ENCODE measurements at regions not wholly inside any gene's neighbourhood (a gene's known extent, or its start where the extent isn't known, plus 50 kb on each side); places are given as distances from the start of the nearest gene placed in this dataset.

DNA sequence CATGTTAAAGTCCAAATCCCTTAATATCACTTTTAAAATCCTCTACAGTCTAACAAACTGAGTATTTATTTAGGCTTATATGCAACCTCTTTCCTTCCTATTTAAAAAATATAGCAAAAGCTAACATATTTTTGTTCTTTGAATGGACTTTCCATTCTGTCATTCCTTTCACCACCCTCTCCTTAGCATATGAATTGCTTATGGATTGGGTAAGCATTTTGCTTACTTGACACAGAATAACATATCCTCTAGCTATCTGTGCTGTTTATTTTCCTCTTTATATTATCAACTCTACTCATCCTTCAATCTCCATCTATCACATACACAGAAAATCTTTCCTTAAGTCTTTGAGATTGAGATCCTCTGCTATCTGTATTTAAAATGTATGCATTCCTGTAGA lies 206.1 kb upstream of the NEIL3 start:
- H3K9ac ChIP-seq = no peak overlapping the region

DNA sequence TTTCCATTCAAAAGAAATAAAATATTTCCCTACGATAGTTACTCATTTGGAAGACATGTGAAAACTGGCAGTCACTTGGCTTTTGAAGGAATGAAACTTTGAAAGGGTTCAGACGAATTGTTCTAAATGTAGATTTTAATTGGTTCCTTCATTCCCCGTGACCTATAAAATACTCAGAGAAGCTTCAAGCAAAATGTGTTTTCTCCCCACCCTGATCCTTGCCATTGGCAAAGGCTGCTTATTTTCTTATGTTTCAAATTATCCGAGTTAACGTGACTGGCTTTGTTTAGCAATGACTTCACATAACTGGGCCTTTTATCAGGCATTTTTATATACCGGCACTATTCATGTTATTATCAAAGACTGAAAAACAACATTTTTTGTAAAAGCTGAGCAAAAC lies 204.1 kb upstream of the NEIL3 start:
- Histone ChIP-seq H3K36me3 (ENCODE audit: control insufficient read depth, insufficient read depth, low read length) (no peaks in the 10 kb centered on the region), H3K27me3 (ENCODE audit: control insufficient read depth, insufficient read depth, low read length) (no peaks in the 10 kb centered on the region), H3K9ac (no peak overlapping the region), H3K79me2 (no peaks in the 10 kb centered on the region), H3K27ac (no peak overlapping the region), H3K9me3 (ENCODE audit: control insufficient read depth, low read length) (no peaks in the 10 kb centered on the region), H3K4me3 (ENCODE audit: low read depth, low read length) (no peak overlapping the region), H3K4me1 (no peaks in the 10 kb centered on the region), H2AFZ (no peak overlapping the region), H3K4me2 (ENCODE audit: low read length) (no peak overlapping the region)
- TF ChIP-seq, protein P1, sequence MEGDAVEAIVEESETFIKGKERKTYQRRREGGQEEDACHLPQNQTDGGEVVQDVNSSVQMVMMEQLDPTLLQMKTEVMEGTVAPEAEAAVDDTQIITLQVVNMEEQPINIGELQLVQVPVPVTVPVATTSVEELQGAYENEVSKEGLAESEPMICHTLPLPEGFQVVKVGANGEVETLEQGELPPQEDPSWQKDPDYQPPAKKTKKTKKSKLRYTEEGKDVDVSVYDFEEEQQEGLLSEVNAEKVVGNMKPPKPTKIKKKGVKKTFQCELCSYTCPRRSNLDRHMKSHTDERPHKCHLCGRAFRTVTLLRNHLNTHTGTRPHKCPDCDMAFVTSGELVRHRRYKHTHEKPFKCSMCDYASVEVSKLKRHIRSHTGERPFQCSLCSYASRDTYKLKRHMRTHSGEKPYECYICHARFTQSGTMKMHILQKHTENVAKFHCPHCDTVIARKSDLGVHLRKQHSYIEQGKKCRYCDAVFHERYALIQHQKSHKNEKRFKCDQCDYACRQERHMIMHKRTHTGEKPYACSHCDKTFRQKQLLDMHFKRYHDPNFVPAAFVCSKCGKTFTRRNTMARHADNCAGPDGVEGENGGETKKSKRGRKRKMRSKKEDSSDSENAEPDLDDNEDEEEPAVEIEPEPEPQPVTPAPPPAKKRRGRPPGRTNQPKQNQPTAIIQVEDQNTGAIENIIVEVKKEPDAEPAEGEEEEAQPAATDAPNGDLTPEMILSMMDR (IDR thresholded peaks at IDR 0.05) = no peak

More for the DNA sequence above, 206.1 kb upstream of the NEIL3 start:
- H3K9me3 ChIP-seq (ENCODE audit: control insufficient read depth, low read length) = no peaks in the 10 kb centered on the region
- H3K4me3 ChIP-seq (ENCODE audit: low read depth, low read length) = no peak overlapping the region
- H3K4me2 ChIP-seq (ENCODE audit: low read length) = no peak overlapping the region
- H3K4me1 ChIP-seq = no peaks in the 10 kb centered on the region
- no peaks in the 10 kb centered on the region for H3K79me2 ChIP-seq
- H3K27me3 ChIP-seq (ENCODE audit: control insufficient read depth, insufficient read depth, low read length) = no peaks in the 10 kb centered on the region
- TF ChIP-seq, protein P1 (IDR thresholded peaks at IDR 0.05) = no peak
- H3K27ac ChIP-seq = no peak overlapping the region
- no peaks in the 10 kb centered on the region for H3K36me3 ChIP-seq (ENCODE audit: control insufficient read depth, insufficient read depth, low read length)
- H2AFZ ChIP-seq = no peak overlapping the region

DNA sequence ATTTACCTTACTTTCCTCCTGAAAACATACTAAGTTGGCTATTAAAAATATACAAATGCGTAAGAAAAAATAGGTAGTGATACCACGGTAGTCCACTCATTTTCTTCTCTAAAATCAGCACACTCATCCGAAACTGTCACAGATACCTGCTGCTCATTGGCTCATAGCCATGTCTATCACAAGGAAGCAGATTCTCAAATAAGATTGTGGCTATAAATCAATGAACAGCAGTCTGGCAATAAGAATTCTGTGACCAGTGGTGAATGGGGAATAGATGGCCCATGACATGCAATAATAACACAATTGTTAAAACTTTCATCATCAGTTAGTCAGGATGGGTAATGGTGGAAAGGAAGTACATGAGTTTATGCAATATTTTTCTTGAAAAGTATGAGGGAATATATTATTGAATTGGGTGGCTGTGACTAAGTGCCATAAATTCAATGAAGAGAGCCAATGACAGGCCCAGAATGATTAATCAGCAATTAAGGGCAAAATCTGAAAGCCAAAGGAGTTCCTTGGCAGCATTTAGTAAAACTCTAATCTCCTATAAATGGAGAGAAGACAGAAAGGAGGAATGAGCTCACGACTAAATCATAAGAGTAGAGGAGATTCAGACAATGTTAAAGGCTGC lies 202.3 kb upstream of the NEIL3 start:
- TF ChIP-seq, protein P1 (IDR thresholded peaks at IDR 0.05) = no peak
- H3K27ac ChIP-seq = no peak overlapping the region
- H3K4me2 ChIP-seq (ENCODE audit: low read length) = no peak overlapping the region
- no peaks in the 10 kb centered on the region for H3K36me3 ChIP-seq (ENCODE audit: control insufficient read depth, insufficient read depth, low read length)
- H3K9ac ChIP-seq = no peak overlapping the region
- no peak overlapping the region for H2AFZ ChIP-seq
- no peaks in the 10 kb centered on the region for H3K9me3 ChIP-seq (ENCODE audit: control insufficient read depth, low read length)
- no peaks in the 10 kb centered on the region for H3K4me1 ChIP-seq
- no peaks in the 10 kb centered on the region for H3K79me2 ChIP-seq
- no peak overlapping the region for H3K4me3 ChIP-seq (ENCODE audit: low read depth, low read length)
- H3K27me3 ChIP-seq (ENCODE audit: control insufficient read depth, insufficient read depth, low read length) = no peaks in the 10 kb centered on the region

DNA sequence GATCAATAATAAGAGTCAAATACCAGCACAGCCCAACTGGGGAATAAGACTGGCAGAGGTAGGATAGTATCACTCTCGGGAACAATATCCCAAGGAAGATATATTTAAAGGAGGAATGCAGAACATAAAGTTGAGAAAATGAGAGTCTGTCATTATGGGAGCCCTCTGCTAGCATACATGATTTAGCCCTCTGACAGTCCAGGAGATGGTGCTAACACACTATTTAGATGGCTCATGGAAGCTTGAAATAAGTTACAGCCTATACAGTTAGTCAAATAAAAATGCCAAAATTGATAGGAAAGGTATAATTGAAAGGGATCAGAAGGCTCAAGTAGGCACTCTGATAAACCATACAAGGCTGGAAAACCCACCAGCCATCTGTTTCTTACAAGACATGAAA lies 201.0 kb upstream of the NEIL3 start:
- TF ChIP-seq, protein P1 (IDR thresholded peaks at IDR 0.05) = no peak
- no peaks in the 10 kb centered on the region for H3K4me1 ChIP-seq
- H3K9ac ChIP-seq = no peak overlapping the region
- H3K27ac ChIP-seq = no peak overlapping the region
- H3K36me3 ChIP-seq (ENCODE audit: control insufficient read depth, insufficient read depth, low read length) = no peaks in the 10 kb centered on the region
- H3K9me3 ChIP-seq (ENCODE audit: control insufficient read depth, low read length) = no peaks in the 10 kb centered on the region
- no peaks in the 10 kb centered on the region for H3K79me2 ChIP-seq
- no peak overlapping the region for H2AFZ ChIP-seq
- H3K27me3 ChIP-seq (ENCODE audit: control insufficient read depth, insufficient read depth, low read length) = no peaks in the 10 kb centered on the region
- no peak overlapping the region for H3K4me3 ChIP-seq (ENCODE audit: low read depth, low read length)
- H3K4me2 ChIP-seq (ENCODE audit: low read length) = no peak overlapping the region

DNA sequence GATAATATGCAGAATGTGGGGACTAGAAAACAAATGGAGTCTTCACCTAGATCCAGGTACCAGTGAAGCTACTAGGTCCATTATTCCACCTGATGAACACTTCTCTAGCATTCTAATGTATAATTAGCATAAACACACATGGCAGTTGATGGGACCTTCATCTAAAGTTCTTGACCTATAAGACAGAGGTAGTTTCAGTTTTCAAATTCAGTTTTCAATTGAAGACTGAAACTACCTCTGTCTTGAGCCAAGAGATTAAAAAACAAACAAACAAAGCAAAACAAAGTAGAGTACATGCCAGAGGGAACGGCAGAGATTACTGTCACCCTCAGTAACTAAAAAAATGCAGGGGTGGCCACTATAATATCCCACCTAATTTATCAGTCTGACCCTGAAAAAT lies 199.9 kb upstream of the NEIL3 start:
- TF ChIP-seq, protein P1 (IDR thresholded peaks at IDR 0.05) = no peak
- no peak overlapping the region for H3K9ac ChIP-seq
- H3K27ac ChIP-seq = no peak overlapping the region
- no peak overlapping the region for H2AFZ ChIP-seq
- H3K36me3 ChIP-seq (ENCODE audit: control insufficient read depth, insufficient read depth, low read length) = no peaks in the 10 kb centered on the region
- H3K4me1 ChIP-seq = no peaks in the 10 kb centered on the region
- H3K79me2 ChIP-seq = no peaks in the 10 kb centered on the region
- no peak overlapping the region for H3K4me2 ChIP-seq (ENCODE audit: low read length)
- no peaks in the 10 kb centered on the region for H3K9me3 ChIP-seq (ENCODE audit: control insufficient read depth, low read length)
- H3K27me3 ChIP-seq (ENCODE audit: control insufficient read depth, insufficient read depth, low read length) = no peaks in the 10 kb centered on the region
- no peak overlapping the region for H3K4me3 ChIP-seq (ENCODE audit: low read depth, low read length)

All from parathyroid adenoma (tissue), 2 donors.